ENCODE measurements at regions not wholly inside any gene's neighbourhood (a gene's known extent, or its start where the extent isn't known, plus 50 kb on each side); places are given as distances from the start of the nearest gene placed in this dataset.

DNA sequence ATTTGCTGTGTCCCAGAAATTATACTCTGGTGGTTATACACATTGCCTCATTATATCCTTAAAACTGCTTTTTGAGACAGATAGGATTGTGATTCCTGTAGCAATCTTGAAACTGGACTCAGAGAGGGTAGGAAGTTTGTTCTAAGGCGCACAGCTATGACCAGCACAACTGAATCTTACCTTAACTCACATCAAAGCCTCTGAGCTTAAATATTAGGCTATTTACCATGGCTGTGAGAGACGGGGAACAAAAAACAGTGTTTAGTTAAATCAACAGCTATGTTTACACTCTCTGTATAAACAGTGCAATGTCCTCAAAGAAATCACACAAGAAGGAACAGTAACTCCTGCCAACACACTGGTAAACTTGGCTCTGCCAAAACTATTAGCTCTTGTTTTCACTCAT, 50.9 kb upstream of the TUT7 start (continued):
- TF ChIP-seq, protein P1, sequence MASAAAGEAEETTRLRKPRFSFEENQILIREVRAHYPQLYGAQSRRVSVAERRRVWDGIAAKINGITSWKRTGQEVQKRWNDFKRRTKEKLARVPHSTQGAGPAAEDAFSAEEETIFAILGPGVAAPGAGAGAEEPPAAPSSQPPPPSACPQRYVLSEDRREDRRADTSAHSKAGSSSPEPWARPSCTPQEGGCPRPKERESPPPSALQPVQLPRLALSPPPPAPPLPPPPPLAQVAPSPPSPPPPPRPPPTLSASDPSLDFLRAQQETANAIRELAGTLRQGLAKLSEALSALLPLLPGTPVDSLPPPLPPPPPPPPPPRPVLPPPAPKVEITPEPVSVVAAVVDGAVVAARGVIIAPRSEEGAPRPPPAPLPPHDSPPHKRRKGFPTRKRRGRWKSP (CRISPR knock-in tag; IDR thresholded peaks at IDR 0.05), result peak; percentile 62; the same call in 1 of the 2 replicates
- TF ChIP-seq ZBTB25 (CRISPR knock-in tag; IDR thresholded peaks at IDR 0.05) (peak; percentile 79; the same call in 1 of the 2 replicates), ZNF749 (CRISPR knock-in tag; IDR thresholded peaks at IDR 0.05; ENCODE audit: borderline replicate concordance) (no peak), HBP1 (CRISPR knock-in tag; IDR thresholded peaks at IDR 0.05; ENCODE audit: low read depth) (no peak), FOXK1 (CRISPR knock-in tag; IDR thresholded peaks at IDR 0.05; ENCODE audit: borderline replicate concordance, low read depth) (peak; percentile 93), ARID3A (IDR thresholded peaks at IDR 0.05; ENCODE audit: low read depth, low read length) (peak; percentile 67), FOSL2 (CRISPR knock-in tag; IDR thresholded peaks at IDR 0.05) (peak; percentile 69), POLR2AphosphoS5 (IDR thresholded peaks at IDR 0.05; ENCODE audit: low read depth, low read length) (no peak), TCF7 (IDR thresholded peaks at IDR 0.05; ENCODE audit: low read depth) (peak; percentile 95), ATF4 (CRISPR knock-in tag; IDR thresholded peaks at IDR 0.05) (peak in 1 of 2 experiments; percentile 63; a peak in 1 of 4 replicates), ADNP (CRISPR knock-in tag; IDR thresholded peaks at IDR 0.05) (peak; percentile 56; the same call in 1 of the 2 replicates), TBL1XR1 (IDR thresholded peaks at IDR 0.05; ENCODE audit: borderline replicate concordance, low read length, partially characterized antibody) (peak; percentile 94), SAP130 (CRISPR knock-in tag; IDR thresholded peaks at IDR 0.05; ENCODE audit: low read depth) (peak; percentile 79), RCOR2 (CRISPR knock-in tag; IDR thresholded peaks at IDR 0.05) (peak; percentile 80), ZGPAT (CRISPR knock-in tag; IDR thresholded peaks at IDR 0.05) (peak; percentile 88), ATF7-NPFF (CRISPR knock-in tag; IDR thresholded peaks at IDR 0.05; ENCODE audit: low read depth) (no peak), NONO (IDR thresholded peaks at IDR 0.05) (no peak), NONO (CRISPR knock-in tag; conservative IDR thresholded peaks at IDR 0.05) (0 out of 2 replicates have a peak, but pooled peaks have one; percentile 44), ZNF510 (CRISPR knock-in tag; IDR thresholded peaks at IDR 0.05; ENCODE audit: low read depth) (no peak), KDM1A (CRISPR knock-in tag; IDR thresholded peaks at IDR 0.05) (peak; percentile 63; the same call in 1 of the 2 replicates), ZFP41 (CRISPR knock-in tag; IDR thresholded peaks at IDR 0.05; ENCODE audit: borderline replicate concordance) (no peak)
- TF ChIP-seq, protein P2, sequence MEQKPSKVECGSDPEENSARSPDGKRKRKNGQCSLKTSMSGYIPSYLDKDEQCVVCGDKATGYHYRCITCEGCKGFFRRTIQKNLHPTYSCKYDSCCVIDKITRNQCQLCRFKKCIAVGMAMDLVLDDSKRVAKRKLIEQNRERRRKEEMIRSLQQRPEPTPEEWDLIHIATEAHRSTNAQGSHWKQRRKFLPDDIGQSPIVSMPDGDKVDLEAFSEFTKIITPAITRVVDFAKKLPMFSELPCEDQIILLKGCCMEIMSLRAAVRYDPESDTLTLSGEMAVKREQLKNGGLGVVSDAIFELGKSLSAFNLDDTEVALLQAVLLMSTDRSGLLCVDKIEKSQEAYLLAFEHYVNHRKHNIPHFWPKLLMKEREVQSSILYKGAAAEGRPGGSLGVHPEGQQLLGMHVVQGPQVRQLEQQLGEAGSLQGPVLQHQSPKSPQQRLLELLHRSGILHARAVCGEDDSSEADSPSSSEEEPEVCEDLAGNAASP (CRISPR knock-in tag; IDR thresholded peaks at IDR 0.05; ENCODE audit: borderline replicate concordance), result peak; percentile 86

Data from HepG2 (cell line).